Epithelial cell of proximal tubule (primary cell): ENCODE measurements at regions not wholly inside any gene's neighbourhood (a gene's known extent, or its start where the extent isn't known, plus 50 kb on each side); places are given as distances from the start of the nearest gene placed in this dataset.

Source experiments
- DNase-seq: peaks from one replicate; pipeline ENCODE4 v3.0.0-alpha.2; 2011; ENCODE audit warnings: low read depth
- H3K4me3 ChIP-seq: 2 replicates; pipeline ENCODE4 v1.5.1; 2011; ENCODE audit warnings: low read depth, mild to moderate bottlenecking, low read length
- CTCF ChIP-seq: conservative IDR thresholded peaks from 2 replicates; pipeline ENCODE4 v1.5.1; 2012; ENCODE audit warnings: low read depth, mild to moderate bottlenecking, low read length

GRCh38 chr2:165033402-165033801, 78.1 kb upstream of the SLC38A11 start:
- H3K4me3 ChIP-seq, result no peak overlapping the region
- DNase-seq, result no peak
- no peak for TF ChIP-seq CTCF

- TF ChIP-seq CTCF, result no peak
- no peak for DNase-seq
- no peak overlapping the region for H3K4me3 ChIP-seq
Measured at GRCh38 chr2:165032559-165032958, 77.2 kb upstream of the SLC38A11 start.

GRCh38 chr2:165024199-165024598, 68.9 kb upstream of the SLC38A11 start:
- DNase-seq, result no peak
- H3K4me3 ChIP-seq, result no peak overlapping the region
- TF ChIP-seq CTCF, result no peak

GRCh38 chr2:165022781-165023180, 67.5 kb upstream of the SLC38A11 start:
- no peak for TF ChIP-seq CTCF
- DNase-seq, result no peak

GRCh38 chr2:165017966-165018596, 62.8 kb upstream of the SLC38A11 start:
- H3K4me3 ChIP-seq, result no peak overlapping the region
- no peak for TF ChIP-seq CTCF
- no peak for DNase-seq

More at GRCh38 chr2:165022781-165023180, 67.5 kb upstream of the SLC38A11 start:
- no peak overlapping the region for H3K4me3 ChIP-seq

GRCh38 chr2:165016772-165017411, 61.6 kb upstream of the SLC38A11 start:
- no peak overlapping the region for H3K4me3 ChIP-seq
- peak; percentile 78 for TF ChIP-seq CTCF
- peak; percentile 41 for DNase-seq
